ENCODE measurements at regions not wholly inside any gene's neighbourhood (a gene's known extent, or its start where the extent isn't known, plus 50 kb on each side); places are given as distances from the start of the nearest gene placed in this dataset.

GRCh38 chr2:133972786-133973185 lies 281.1 kb upstream of the MGAT5 start:
- TF ChIP-seq, protein P1, sequence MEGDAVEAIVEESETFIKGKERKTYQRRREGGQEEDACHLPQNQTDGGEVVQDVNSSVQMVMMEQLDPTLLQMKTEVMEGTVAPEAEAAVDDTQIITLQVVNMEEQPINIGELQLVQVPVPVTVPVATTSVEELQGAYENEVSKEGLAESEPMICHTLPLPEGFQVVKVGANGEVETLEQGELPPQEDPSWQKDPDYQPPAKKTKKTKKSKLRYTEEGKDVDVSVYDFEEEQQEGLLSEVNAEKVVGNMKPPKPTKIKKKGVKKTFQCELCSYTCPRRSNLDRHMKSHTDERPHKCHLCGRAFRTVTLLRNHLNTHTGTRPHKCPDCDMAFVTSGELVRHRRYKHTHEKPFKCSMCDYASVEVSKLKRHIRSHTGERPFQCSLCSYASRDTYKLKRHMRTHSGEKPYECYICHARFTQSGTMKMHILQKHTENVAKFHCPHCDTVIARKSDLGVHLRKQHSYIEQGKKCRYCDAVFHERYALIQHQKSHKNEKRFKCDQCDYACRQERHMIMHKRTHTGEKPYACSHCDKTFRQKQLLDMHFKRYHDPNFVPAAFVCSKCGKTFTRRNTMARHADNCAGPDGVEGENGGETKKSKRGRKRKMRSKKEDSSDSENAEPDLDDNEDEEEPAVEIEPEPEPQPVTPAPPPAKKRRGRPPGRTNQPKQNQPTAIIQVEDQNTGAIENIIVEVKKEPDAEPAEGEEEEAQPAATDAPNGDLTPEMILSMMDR (IDR thresholded peaks at IDR 0.05; ENCODE audit: borderline replicate concordance, extremely low read depth, insufficient read depth) = no peak
- H3K4me1 ChIP-seq (ENCODE audit: control insufficient read depth in 2 of 3, insufficient read depth in 2 of 3, low read depth in 1 of 3, low read length in 3 of 3) = no peaks in the 10 kb centered on the region
- no peaks in the 10 kb centered on the region for H3K36me3 ChIP-seq (ENCODE audit: control insufficient read depth in 2 of 3, insufficient read depth in 3 of 3, low read length in 3 of 3)
- H3K9ac ChIP-seq (ENCODE audit: low read length in 3 of 3) = no peak overlapping the region
- H3K4me3 ChIP-seq (ENCODE audit: low read length in 3 of 3) = no peak overlapping the region
- no peak overlapping the region for H3K27ac ChIP-seq (ENCODE audit: low read depth in 2 of 2, low read length in 2 of 2)
- H3K9me3 ChIP-seq (ENCODE audit: control insufficient read depth in 2 of 3, insufficient read depth in 1 of 3, low read length in 3 of 3) = no peaks in the 10 kb centered on the region
- DNase-seq = no peak
- no peaks in the 10 kb centered on the region for H3K27me3 ChIP-seq (ENCODE audit: control insufficient read depth, insufficient read depth, low read length)
- intact Hi-C loops (cut with DNase I) = no loop called here
- FAIRE-seq = no peak

DNA sequence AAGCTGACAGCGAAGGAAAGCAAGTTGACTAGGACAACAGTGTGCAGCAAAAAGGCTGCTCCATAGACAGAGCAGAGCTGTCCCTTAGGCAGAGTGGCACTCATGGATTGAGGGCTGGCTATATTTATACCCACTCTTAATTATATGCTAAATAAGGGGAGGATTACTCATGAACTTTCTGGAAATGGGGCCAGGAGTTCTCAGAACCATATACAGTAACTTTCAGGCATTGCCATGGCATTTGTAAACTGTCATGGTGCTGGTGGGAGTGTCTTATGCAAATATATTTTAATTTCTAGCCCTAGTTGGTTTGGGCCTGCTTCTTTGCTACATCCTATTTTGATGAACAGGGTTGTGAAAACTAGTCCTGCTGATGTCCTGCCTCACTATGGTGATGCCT lies 279.5 kb upstream of the MGAT5 start:
- no peaks in the 10 kb centered on the region for H3K4me1 ChIP-seq (ENCODE audit: control insufficient read depth in 2 of 3, insufficient read depth in 2 of 3, low read depth in 1 of 3, low read length in 3 of 3)
- no peak overlapping the region for H3K4me3 ChIP-seq (ENCODE audit: low read length in 3 of 3)
- FAIRE-seq (no peak), DNase-seq (no peak)
- H3K9ac ChIP-seq (ENCODE audit: low read length in 3 of 3) = no peak overlapping the region
- H3K9me3 ChIP-seq (ENCODE audit: control insufficient read depth in 2 of 3, insufficient read depth in 1 of 3, low read length in 3 of 3) = no peaks in the 10 kb centered on the region
- intact Hi-C loops (cut with DNase I) = no loop called here
- no peak overlapping the region for H3K27ac ChIP-seq (ENCODE audit: low read depth in 2 of 2, low read length in 2 of 2)
- H3K27me3 ChIP-seq (ENCODE audit: control insufficient read depth, insufficient read depth, low read length) = no peaks in the 10 kb centered on the region
- H3K36me3 ChIP-seq (ENCODE audit: control insufficient read depth in 2 of 3, insufficient read depth in 3 of 3, low read length in 3 of 3) = no peaks in the 10 kb centered on the region
- TF ChIP-seq, protein P1 (IDR thresholded peaks at IDR 0.05; ENCODE audit: borderline replicate concordance, extremely low read depth, insufficient read depth) = no peak

GRCh38 chr2:133975135-133975534 lies 278.7 kb upstream of the MGAT5 start:
- FAIRE-seq = no peak
- intact Hi-C loops (cut with DNase I) = no loop called here

More at GRCh38 chr2:133975135-133975534, 278.7 kb upstream of the MGAT5 start:
- Histone ChIP-seq H3K4me1 (ENCODE audit: control insufficient read depth in 2 of 3, insufficient read depth in 2 of 3, low read depth in 1 of 3, low read length in 3 of 3) (no peaks in the 10 kb centered on the region), H3K4me3 (ENCODE audit: low read length in 3 of 3) (no peak overlapping the region), H3K9me3 (ENCODE audit: control insufficient read depth in 2 of 3, insufficient read depth in 1 of 3, low read length in 3 of 3) (no peaks in the 10 kb centered on the region), H3K9ac (ENCODE audit: low read length in 3 of 3) (no peak overlapping the region), H3K27ac (ENCODE audit: low read depth in 2 of 2, low read length in 2 of 2) (no peak overlapping the region), H3K36me3 (ENCODE audit: control insufficient read depth in 2 of 3, insufficient read depth in 3 of 3, low read length in 3 of 3) (no peaks in the 10 kb centered on the region), H3K27me3 (ENCODE audit: control insufficient read depth, insufficient read depth, low read length) (no peaks in the 10 kb centered on the region)
- TF ChIP-seq, protein P1 (IDR thresholded peaks at IDR 0.05; ENCODE audit: borderline replicate concordance, extremely low read depth, insufficient read depth) = no peak
- DNase-seq = no peak
